Gastroesophageal sphincter (tissue), 4 donors: ENCODE measurements at regions not wholly inside any gene's neighbourhood (a gene's known extent, or its start where the extent isn't known, plus 50 kb on each side); places are given as distances from the start of the nearest gene placed in this dataset.

ENCODE experiments used
- ATAC-seq: fragments of 150-250 bp; one replicate; pipeline ENCODE4 v1.9.1; 2016; ENCODE audit warnings: mild to moderate bottlenecking, moderate library complexity
- H3K27ac ChIP-seq, 4 donors: fragments of 200-600 bp; sonication (generic) in 3 of 4; 1 replicate in 3 of 4; 2 replicates in 1 of 4; pipeline ENCODE4 v1.5.1; 2016 to 2019
- H3K27me3 ChIP-seq: fragments of 200-600 bp; sonication (generic); one replicate; pipeline ENCODE4 v1.5.1; 2019
- H3K36me3 ChIP-seq, 2 donors: fragments of 200-600 bp; sonication (generic); one replicate each; pipeline ENCODE4 v1.5.1; 2019; ENCODE audit warnings: control low read depth in 1 of 2
- H3K4me1 ChIP-seq, 3 donors: fragments of 200-600 bp; sonication (generic); 1 replicate in 2 of 3; 2 replicates in 1 of 3; pipeline ENCODE4 v1.5.1; 2016 to 2019; ENCODE audit warnings: control low read depth in 2 of 3
- H3K4me3 ChIP-seq, 2 donors: fragments of 200-600 bp; sonication (generic); one replicate each; pipeline ENCODE4 v1.5.1; 2019; ENCODE audit warnings: mild to moderate bottlenecking in 1 of 2, moderate library complexity in 1 of 2
- H3K9me3 ChIP-seq, 3 donors: fragments of 200-600 bp; sonication (generic); one replicate each; pipeline ENCODE4 v1.5.1; 2017 to 2019; ENCODE audit warnings: control low read depth in 2 of 3
- CTCF ChIP-seq, 4 experiments: fragments of 200-600 bp in 2 of 4; fragments of 450-650 bp in 2 of 4; sonication (generic) in 1 of 4; IDR thresholded peaks; one replicate each; pipeline ENCODE4 v1.5.1; 2017 to 2019; ENCODE audit warnings: antibody characterized with exemption in 4 of 4, mild to moderate bottlenecking in 2 of 4, moderate library complexity in 2 of 4
- EP300 ChIP-seq: sonication (generic); formaldehyde crosslinking; IDR thresholded peaks from one replicate; pipeline ENCODE4 v1.6.1; 2017; ENCODE audit warnings: antibody characterized with exemption, mild to moderate bottlenecking
- POLR2A ChIP-seq, 2 donors: fragments of 450-650 bp; IDR thresholded peaks; one replicate each; pipeline ENCODE4 v1.6.1; 2017; ENCODE audit warnings: antibody characterized with exemption in 2 of 2, mild to moderate bottlenecking in 2 of 2, moderate library complexity in 1 of 2
- POLR2AphosphoS5 ChIP-seq: sonication (generic); formaldehyde crosslinking; IDR thresholded peaks from one replicate; pipeline ENCODE4 v1.6.1; 2017; ENCODE audit warnings: antibody characterized with exemption
- WGBS, 2 donors: methylation state at CpG; one replicate each; pipeline ENCODE4 v1.1.5; 2018; ENCODE audit warnings: low coverage in 1 of 2; 5-methylcytosine and 5-hydroxymethylcytosine counted together

DNA sequence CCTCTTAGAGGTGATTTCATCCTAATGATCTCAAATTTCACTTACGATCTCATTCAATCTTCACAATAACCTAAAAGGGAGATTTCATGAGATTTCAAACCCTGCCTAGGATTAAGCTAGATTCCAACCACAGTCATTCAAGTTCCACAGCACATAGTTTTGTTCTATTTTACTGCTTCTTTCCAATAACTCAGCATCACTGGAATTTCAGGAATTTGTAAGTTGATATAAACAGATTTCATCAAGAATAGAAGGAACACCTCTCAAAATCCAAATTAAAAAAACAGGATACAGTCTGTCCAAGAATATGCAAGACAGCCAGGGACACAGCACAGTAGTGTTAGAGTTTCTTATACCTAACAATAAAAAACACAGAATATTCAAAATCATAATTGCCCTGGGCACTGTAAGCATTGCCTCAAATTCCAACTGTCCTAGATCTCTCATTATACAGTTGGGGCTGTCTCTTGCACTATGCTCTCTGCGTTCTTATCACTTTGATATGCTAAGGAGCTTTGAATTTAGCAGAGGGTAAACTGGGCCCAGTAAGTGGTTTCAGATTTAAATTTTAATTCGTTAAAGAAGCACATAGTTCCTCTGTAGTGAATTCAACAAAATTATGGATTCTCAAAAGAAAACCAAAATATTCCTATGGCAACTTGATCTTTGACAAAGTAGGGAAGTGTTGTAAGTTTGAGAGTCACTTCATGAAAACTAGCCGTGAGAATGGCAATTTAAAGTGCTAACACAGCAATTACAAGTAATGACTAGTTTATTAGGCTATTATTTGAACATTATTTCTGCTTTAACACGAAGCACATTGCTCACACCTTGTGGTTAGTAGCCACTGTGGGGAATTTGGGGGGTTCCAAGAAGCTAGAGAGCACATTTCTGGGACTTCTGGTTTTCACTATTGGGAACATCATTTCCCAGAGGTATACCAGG, 478.6 kb upstream of the C9orf72 start:
- no peaks in the 10 kb centered on the region for H3K9me3 ChIP-seq
- H3K36me3 ChIP-seq, result no peaks in the 10 kb centered on the region
- H3K4me1 ChIP-seq, result no peaks in the 10 kb centered on the region
- TF ChIP-seq POLR2A (IDR thresholded peaks at IDR 0.05), result no peak
- no peak for TF ChIP-seq CTCF (IDR thresholded peaks at IDR 0.05)
- no peak for TF ChIP-seq EP300
- TF ChIP-seq POLR2AphosphoS5, result no peak
- no peak overlapping the region for H3K27ac ChIP-seq
- WGBS, 2 donors, result 75 to 81% methylated on average over 5 of the region's 5 CpGs
- no peaks in the 10 kb centered on the region for H3K27me3 ChIP-seq
- ATAC-seq, result no peak
- H3K4me3 ChIP-seq, result no peak overlapping the region

- Histone ChIP-seq H3K4me3 (no peak overlapping the region), H3K27me3 (no peaks in the 10 kb centered on the region), H3K36me3 (no peaks in the 10 kb centered on the region), H3K9me3 (no peaks in the 10 kb centered on the region), H3K27ac (no peak overlapping the region), H3K4me1 (no peaks in the 10 kb centered on the region)
- no peak for ATAC-seq
- 67 to 68% methylated on average over 5 to 7 of the region's 7 CpGs for WGBS, 2 donors
- TF ChIP-seq POLR2A (IDR thresholded peaks at IDR 0.05) (no peak), CTCF (IDR thresholded peaks at IDR 0.05) (no peak)
Measured at GRCh38 chr9:28053096-28053777, 480.0 kb upstream of the C9orf72 start.

DNA sequence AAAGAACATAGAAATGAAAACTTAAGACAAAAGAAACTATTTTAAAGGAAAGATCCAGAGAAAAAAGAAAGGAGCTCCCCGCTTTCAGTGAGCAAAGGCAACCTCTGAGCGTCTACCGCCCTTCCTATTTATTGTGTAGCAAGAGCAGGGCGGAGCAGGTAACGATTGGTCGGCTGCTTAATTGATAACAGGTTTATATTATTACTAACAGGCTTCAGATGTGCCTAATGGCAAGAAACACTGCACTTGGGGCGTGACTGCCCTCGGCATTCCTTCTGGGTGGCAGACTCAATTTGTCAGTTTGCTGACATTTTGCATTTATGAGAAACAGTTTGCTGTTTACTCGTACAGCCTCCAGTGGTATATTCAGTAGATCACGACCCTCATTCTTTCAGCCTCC, 482.7 kb upstream of the C9orf72 start:
- no peaks in the 10 kb centered on the region for H3K36me3 ChIP-seq
- H3K27me3 ChIP-seq, result no peaks in the 10 kb centered on the region
- H3K27ac ChIP-seq, result no peak overlapping the region
- ATAC-seq, result no peak
- H3K4me1 ChIP-seq, result no peaks in the 10 kb centered on the region
- no peak overlapping the region for H3K4me3 ChIP-seq
- H3K9me3 ChIP-seq, result no peaks in the 10 kb centered on the region
- TF ChIP-seq POLR2AphosphoS5 (no peak), CTCF (IDR thresholded peaks at IDR 0.05) (no peak), EP300 (no peak), POLR2A (IDR thresholded peaks at IDR 0.05) (no peak)
- 82 to 86% methylated on average over 10 of the region's 10 CpGs for WGBS, 2 donors

DNA sequence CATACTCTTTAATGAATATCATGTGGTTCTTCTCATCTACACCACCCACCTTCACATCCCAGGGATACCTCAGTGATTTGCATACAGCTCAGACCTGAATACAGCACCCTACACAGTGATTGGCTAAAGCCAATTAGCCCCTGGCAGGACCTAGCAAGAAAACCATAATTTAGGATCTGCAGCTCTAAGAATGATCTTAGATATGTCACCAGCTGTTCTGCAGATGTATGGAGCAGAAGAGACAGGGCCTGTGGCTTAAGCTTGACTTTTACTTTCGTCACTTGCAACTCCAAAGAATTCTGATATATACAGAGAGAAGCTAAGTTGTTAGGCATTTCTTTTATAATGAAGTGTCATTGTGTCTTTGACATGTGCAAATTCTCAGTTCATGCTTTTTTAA, 483.2 kb upstream of the C9orf72 start:
- Histone ChIP-seq H3K9me3 (no peaks in the 10 kb centered on the region), H3K4me1 (no peaks in the 10 kb centered on the region), H3K36me3 (no peaks in the 10 kb centered on the region), H3K27me3 (no peaks in the 10 kb centered on the region), H3K4me3 (no peak overlapping the region), H3K27ac (no peak overlapping the region)
- ATAC-seq, result no peak
- 63 to 83% methylated on average over 1 of the region's 1 CpG for WGBS, 2 donors
- TF ChIP-seq CTCF (IDR thresholded peaks at IDR 0.05) (no peak), POLR2AphosphoS5 (no peak), POLR2A (IDR thresholded peaks at IDR 0.05) (no peak), EP300 (no peak)
